HCT116 (cell line): ENCODE measurements at regions not wholly inside any gene's neighbourhood (a gene's known extent, or its start where the extent isn't known, plus 50 kb on each side); places are given as distances from the start of the nearest gene placed in this dataset.

ENCODE experiments used
- ATF3 ChIP-seq: IDR thresholded peaks from 2 replicates; pipeline ENCODE4 v1.6.1; 2012
- CTCF ChIP-seq, 3 experiments: fragments of 200-600 bp in 1 of 3; sonication (generic) in 1 of 3; IDR thresholded peaks in 2 of 3; conservative IDR thresholded peaks in 1 of 3; 2 replicates each; pipeline ENCODE4 v1.5.1; 2012 to 2017; ENCODE audit warnings: low read depth in 2 of 3, low read length in 2 of 3, antibody characterized with exemption in 1 of 3, borderline replicate concordance in 1 of 3, control low read depth in 1 of 3, mild to moderate bottlenecking in 1 of 3, mixed read lengths in 1 of 3, mixed run types in 1 of 3, moderate library complexity in 1 of 3; ENCODE audit not compliant: insufficient read depth in 1 of 3
- RAD21 ChIP-seq: IDR thresholded peaks from 2 replicates; pipeline ENCODE4 v1.6.1; 2012; ENCODE audit warnings: low read depth, mild to moderate bottlenecking
- ZFX ChIP-seq: fragments of 450-650 bp; IDR thresholded peaks from 2 replicates; pipeline ENCODE4 v1.6.1; 2017

GRCh38 chr14:66421990-66422946 is 63.9 kb upstream of the CCDC196 start:
- TF ChIP-seq ATF3 (no peak), CTCF (IDR thresholded peaks at IDR 0.05 in 2 of 3, conservative IDR thresholded peaks at IDR 0.05 in 1 of 3; ENCODE audit: borderline replicate concordance in 1 of 3, insufficient read depth in 1 of 3, low read depth in 2 of 3, low read length in 2 of 3) (no peak), ZFX (no peak), RAD21 (no peak)
